GM18498 (cell line): ENCODE measurements at regions not wholly inside any gene's neighbourhood (a gene's known extent, or its start where the extent isn't known, plus 50 kb on each side); places are given as distances from the start of the nearest gene placed in this dataset.
"Not testable (repeated sequence)": the region's sequence is repeated elsewhere in the genome, so short reads cannot be mapped to it uniquely, and the experiment has no call there.

Experiments used
- ATAC-seq: cut with Tn5 transposase; IDR thresholded peaks from one replicate; pipeline ENCODE4 v1.9.1; 2021; ENCODE audit warnings: mild to moderate bottlenecking, moderate library complexity; ENCODE audit not compliant: unreplicated experiment

- no peak for ATAC-seq
These were observed 193.7 kb downstream of the IZUMO3 start for GRCh38 chr9:24351973-24352372.

- no peak for ATAC-seq
These were observed 194.4 kb downstream of the IZUMO3 start for GRCh38 chr9:24351258-24351657.

GRCh38 chr9:24342457-24342856 lies 203.2 kb downstream of the IZUMO3 start:
- ATAC-seq, result no peak

GRCh38 chr9:24333629-24334028 lies 212.1 kb downstream of the IZUMO3 start:
- no peak for ATAC-seq

- no peak for ATAC-seq
These were observed 246.8 kb downstream of the IZUMO3 start for GRCh38 chr9:24298912-24299311.

- no peak for ATAC-seq
These were observed 247.8 kb downstream of the IZUMO3 start for GRCh38 chr9:24297931-24298330.

GRCh38 chr9:24296124-24296523 lies 249.6 kb downstream of the IZUMO3 start:
- no peak for ATAC-seq

GRCh38 chr9:24293386-24293785 lies 252.3 kb downstream of the IZUMO3 start:
- ATAC-seq, result no peak

- no peak for ATAC-seq
These were observed 258.9 kb downstream of the IZUMO3 start for GRCh38 chr9:24286761-24287160.

GRCh38 chr9:24258626-24259025 lies 287.1 kb downstream of the IZUMO3 start:
- ATAC-seq, result no peak

- ATAC-seq, result no peak
These were observed 288.0 kb downstream of the IZUMO3 start for GRCh38 chr9:24257726-24258125.

- ATAC-seq, result no peak
These were observed 299.7 kb downstream of the IZUMO3 start for GRCh38 chr9:24245988-24246387.

- ATAC-seq, result no peak
These were observed 303.1 kb downstream of the IZUMO3 start for GRCh38 chr9:24242576-24242975.

GRCh38 chr9:24218656-24219055 lies 327.0 kb downstream of the IZUMO3 start:
- no peak for ATAC-seq

GRCh38 chr9:24210641-24211040 lies 335.1 kb downstream of the IZUMO3 start:
- no peak for ATAC-seq

- no peak for ATAC-seq
These were observed 355.7 kb downstream of the IZUMO3 start for GRCh38 chr9:24189986-24190385.

- not testable (repeated sequence) for ATAC-seq
These were observed 354.5 kb upstream of the ELAVL2 start for GRCh38 chr9:24180572-24180971.

GRCh38 chr9:24144796-24145195 lies 318.8 kb upstream of the ELAVL2 start:
- ATAC-seq, result no peak

GRCh38 chr9:24135072-24135471 lies 309.0 kb upstream of the ELAVL2 start:
- not testable (repeated sequence) for ATAC-seq

GRCh38 chr9:24132244-24132643 lies 306.2 kb upstream of the ELAVL2 start:
- no peak for ATAC-seq

- ATAC-seq, result no peak
These were observed 301.5 kb upstream of the ELAVL2 start for GRCh38 chr9:24127519-24127918.

GRCh38 chr9:24118190-24118589 lies 292.1 kb upstream of the ELAVL2 start:
- no peak for ATAC-seq

- ATAC-seq, result no peak
These were observed 270.7 kb upstream of the ELAVL2 start for GRCh38 chr9:24096756-24097155.

GRCh38 chr9:24095246-24095645 lies 269.2 kb upstream of the ELAVL2 start:
- no peak for ATAC-seq
